Stimulated activated CD4-positive, alpha-beta T cell treated with anti-CD3 and anti-CD28 coated beads, Interleukin-4, amount 100 ng/mL, for 48 hours (primary cell): ENCODE measurements at regions not wholly inside any gene's neighbourhood (a gene's known extent, or its start where the extent isn't known, plus 50 kb on each side); places are given as distances from the start of the nearest gene placed in this dataset.
"Not testable (repeated sequence)": the region's sequence is repeated elsewhere in the genome, so short reads cannot be mapped to it uniquely, and the experiment has no call there.

Experiments used
- DNase-seq, 2 donors: peaks; one replicate each; pipeline ENCODE4 v3.0.0-alpha.2; 2020; ENCODE audit warnings: low read depth in 2 of 2

GRCh38 chrX:9267415-9267814, 197.4 kb upstream of the TBL1X start:
- DNase-seq = no peak

- no peak for DNase-seq
Observed at GRCh38 chrX:9269134-9269533, 195.7 kb upstream of the TBL1X start.

GRCh38 chrX:9271789-9272525, 192.9 kb upstream of the TBL1X start:
- no peak for DNase-seq

DNA sequence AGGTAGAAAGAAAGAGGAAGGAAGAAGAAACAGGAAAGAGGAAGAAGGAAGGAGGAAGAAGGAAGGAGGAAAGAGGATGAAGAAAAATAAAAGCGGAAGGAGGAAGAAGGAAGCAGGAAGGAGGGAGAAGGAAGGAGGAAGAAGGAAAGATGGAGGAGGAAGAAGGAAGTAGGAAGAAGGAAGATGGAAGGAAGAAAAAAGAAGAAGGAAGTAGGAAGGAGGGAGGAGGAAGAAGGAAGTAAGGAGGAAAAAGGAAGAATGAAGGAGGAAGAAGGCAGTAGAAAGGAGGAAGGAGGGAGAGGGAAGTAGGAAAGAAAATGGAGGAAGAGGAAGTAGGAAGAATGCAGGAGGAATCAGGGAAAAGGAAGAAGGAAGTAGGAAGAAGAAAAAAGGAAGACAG, 191.1 kb upstream of the TBL1X start:
- DNase-seq = no peak

DNA sequence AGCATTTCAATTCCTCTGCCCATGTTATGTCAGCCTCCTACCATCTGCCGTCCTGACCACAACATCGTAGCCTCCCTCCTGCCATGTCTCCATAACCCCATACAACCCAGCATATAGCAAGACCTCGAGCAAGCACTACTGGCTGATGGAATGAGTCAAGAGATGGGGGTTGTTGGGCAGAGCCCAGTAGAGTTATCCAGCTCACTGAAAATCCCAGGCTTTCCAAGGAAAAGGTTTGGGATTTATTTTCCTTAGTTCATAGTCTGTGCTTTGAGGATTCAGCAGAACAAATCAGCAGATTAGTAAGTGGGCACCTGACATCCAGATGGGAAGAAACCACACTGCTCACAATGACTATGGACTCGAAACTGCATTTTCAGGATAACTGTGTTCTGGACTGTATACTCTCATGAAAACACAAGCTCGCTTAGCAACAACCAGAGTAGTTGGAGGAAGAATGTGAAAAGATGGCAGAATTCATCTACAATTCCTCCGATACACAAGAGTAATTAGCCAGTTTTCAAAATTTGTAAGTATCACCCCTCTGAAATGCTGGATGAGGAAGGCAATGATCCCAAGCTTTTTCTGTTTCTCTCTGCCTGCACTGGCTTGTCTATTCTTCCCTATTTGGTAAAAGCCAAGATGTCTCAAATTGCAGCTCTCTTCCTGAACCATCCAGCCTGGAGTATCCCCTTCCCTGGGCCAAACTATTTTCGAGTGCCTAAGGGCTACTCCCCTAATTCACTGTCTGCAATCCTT, 186.2 kb upstream of the TBL1X start:
- DNase-seq = no peak

DNA sequence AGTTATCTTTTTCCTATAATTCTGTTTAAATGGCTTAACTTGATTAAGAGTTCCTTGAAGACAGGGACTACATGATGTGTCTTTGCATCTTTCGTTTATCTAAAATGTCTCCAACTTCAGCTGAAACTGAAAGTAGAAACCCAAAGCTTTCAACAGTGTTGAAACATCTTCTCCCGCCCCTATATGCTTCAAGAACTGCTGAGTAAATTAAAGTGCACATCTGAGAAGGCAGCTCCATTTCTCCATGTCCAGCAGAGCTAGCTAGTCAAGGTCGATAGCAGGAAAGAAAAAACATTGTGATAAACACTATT, 185.7 kb upstream of the TBL1X start:
- DNase-seq = no peak

DNA sequence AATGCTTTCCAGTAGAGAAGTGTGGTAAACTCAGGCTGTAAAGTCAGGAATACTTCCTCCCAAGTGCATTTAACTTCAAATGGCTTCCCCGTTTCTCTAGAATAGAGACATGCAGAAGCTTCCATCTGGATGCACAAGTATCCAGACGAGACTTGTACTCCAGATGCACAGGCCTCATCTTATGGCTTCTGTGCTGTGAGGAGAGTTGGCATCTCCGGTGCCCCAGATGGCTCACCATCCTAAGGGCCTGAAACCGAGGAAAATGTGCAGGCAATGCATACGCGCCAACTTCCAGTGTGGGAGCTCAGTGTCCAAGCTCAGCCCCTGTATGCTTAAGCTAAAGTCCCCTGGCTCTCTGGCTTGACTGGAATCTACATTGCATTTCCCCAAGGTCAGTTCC, 184.0 kb upstream of the TBL1X start:
- no peak for DNase-seq

- DNase-seq = no peak
Observed at GRCh38 chrX:9282325-9282724, 182.5 kb upstream of the TBL1X start.

- peak; percentile 44 to 55 for DNase-seq
Observed at GRCh38 chrX:9285342-9285771, 179.5 kb upstream of the TBL1X start.

DNA sequence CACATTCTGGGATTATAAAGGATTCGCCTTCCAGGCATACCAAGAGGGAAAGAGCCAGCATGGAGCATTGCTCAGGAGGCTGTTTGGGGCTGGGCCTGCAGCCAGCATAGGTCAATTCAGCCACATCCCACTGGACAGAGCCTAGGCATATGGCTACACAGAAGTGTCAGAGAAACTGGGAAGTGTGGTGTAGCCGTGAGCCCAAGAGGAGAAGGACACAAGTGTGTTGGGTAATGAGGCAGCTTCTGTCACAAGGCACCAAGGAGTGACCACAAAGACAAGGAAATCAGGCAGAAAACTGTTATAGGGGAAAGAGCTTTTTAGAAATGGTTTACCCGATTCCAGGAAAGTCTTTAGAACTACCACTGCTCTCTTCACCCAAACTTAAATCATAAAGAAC, 178.6 kb upstream of the TBL1X start:
- no peak for DNase-seq

GRCh38 chrX:9291629-9292028, 173.2 kb upstream of the TBL1X start:
- no peak for DNase-seq

DNA sequence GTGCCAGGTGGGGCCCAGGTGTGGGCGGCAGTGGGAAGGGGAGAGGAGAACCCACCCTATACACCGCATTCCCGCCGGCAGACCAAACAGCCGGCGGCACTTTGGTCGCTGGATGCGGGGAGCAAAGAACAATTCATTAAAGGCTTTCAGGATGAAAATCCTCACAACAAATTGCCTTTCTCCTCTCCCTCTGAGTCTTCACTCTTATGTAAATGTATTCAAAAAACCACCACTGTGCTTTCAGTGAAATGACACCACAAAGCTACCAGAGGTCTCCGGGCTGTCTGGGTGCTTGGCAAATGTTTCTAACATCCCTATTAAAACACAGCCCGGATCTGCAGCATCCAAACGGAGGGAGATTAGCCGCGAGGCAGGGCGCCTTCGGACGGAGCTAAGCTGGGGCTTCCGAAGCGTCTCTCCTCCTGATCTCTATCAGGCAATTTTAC, 171.8 kb upstream of the TBL1X start:
- DNase-seq = no peak

- no peak for DNase-seq
Observed at GRCh38 chrX:9293903-9294302, 171.0 kb upstream of the TBL1X start.

DNA sequence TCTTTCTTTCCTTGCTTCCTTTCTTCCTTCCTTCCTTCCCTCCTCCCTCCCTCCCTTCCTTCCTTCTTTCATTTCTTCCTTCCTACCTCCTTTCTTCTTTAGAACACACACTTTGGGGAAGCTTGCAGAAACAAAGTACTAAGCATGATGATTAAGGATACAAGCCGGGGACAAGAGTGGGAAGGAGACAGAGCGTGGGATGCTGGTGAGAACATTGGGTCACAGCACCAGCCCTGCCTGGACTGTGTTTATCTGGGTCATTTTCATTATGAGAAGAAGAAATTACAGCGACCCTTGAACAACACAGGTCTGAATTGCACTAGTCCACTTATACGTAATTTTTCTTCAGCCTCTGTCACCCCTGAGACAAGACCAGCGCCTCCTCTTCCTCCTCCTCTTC, 169.3 kb upstream of the TBL1X start:
- DNase-seq = no peak

DNA sequence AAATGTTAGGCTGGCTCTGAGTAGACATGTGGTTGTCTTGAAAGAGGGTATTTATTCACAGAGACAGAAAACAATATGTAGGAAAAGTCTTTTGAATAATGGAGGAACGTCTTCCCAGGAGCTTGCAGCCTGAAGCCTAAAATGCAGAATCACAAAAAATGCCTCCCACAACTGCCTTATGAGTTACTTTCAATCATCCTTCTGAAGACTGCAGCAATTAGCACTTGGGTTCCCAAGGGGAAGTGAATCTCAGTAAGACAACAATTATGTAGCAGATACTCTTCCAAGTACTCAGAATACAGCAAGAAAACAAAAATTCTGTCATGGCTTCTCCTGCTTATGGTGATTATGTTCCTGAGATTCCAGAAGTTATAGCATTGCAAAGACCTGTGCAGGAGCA, 166.6 kb upstream of the TBL1X start:
- no peak for DNase-seq

- not testable (repeated sequence) for DNase-seq
Observed at GRCh38 chrX:9299681-9300080, 165.2 kb upstream of the TBL1X start.

DNA sequence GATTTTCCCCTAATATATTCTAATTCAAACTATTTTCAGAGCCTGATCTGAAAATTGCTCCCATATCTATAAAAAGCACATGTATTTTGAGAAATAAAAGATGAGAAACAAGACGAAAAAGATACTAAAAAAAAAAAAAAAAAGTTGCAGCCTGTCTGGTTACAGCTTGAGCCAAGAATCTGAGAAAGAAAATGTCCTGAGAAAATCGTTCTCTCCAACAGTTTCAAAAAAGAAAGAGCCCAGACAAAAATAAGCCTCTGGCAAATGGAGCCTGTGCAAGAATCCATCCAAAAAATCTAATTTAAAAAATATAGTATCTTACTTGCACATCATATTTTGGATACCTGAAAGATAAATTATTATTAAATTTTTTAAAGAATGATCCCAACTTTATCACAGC, 163.0 kb upstream of the TBL1X start:
- no peak for DNase-seq

- DNase-seq = no peak
Observed at GRCh38 chrX:9302381-9302780, 162.5 kb upstream of the TBL1X start.

DNA sequence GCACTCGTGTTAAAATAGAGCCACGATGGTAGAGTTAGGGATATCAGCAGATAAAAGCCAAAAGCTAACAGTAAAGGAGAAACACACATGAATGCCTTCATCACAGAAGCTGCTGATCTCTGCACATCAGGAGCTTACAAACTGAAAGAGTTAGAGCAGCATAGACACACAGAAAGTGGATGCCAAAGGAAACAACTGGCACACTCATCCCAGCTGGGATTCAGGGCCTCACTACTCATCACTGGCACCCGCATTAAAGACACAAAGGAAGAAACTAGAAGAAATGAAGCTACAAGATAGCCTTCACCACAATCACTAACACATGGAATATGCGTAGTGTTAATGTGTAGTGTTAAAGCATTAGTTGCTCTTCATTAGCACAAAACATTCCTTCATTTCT, 156.4 kb upstream of the TBL1X start:
- DNase-seq = no peak

GRCh38 chrX:9310616-9311015, 154.2 kb upstream of the TBL1X start:
- DNase-seq = no peak

DNA sequence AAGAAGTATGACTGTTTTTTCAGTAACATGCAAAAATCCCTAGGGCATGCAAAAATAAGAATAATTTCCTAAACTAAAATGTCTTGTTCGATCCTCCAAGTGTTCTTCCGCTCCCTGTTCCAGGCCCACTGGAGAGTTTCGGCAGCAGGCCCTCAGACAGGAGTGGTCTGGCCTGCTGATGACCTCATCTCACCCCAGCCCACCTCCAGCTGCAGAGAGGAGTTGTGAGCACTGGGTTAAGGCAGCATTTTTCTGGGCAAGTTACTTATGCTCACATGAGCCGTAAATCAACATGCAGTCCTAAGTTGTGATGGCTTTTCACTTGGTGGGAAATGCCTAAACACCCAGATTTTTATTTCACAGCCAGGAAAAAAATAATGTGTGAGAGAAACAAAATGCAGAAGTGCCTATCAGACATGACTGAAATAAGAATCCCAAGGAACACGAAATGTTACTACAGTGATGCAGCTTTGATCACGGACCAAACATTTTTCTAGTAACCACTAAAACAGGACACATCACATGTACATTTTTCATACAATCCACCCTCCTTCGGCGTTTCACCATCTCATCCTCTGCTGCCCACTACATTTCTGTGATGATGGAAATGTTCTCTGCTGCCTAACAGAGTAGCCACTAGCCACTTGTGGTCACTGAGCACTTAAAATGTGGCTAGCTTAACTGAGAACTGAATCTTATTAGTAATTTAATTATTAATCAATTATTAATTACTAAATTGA, 153.3 kb upstream of the TBL1X start:
- no peak for DNase-seq

GRCh38 chrX:9312922-9313867, 151.7 kb upstream of the TBL1X start:
- peak; percentile 61 to 73 for DNase-seq
